AG04449 (cell line): ENCODE measurements at regions not wholly inside any gene's neighbourhood (a gene's known extent, or its start where the extent isn't known, plus 50 kb on each side); places are given as distances from the start of the nearest gene placed in this dataset.

ENCODE experiments used
- CTCF ChIA-PET: fragments of 350-600 bp; formaldehyde crosslinking; extraction: SDS; loops from one replicate; lab custom pipeline; 2021; ENCODE audit warnings: antibody characterized with exemption; lab: Yijun Ruan, JAX
- POLR2A ChIA-PET: fragments of 400-600, 350-600 bp; formaldehyde crosslinking; extraction: SDS; loops from one replicate; lab custom pipeline; 2020; ENCODE audit warnings: antibody characterized with exemption, inconsistent platforms; lab: Yijun Ruan, JAX
- DNase-seq: peaks from one replicate; pipeline ENCODE4 v3.0.0-alpha.2; 2010; ENCODE audit warnings: low read depth, low spot score
- H3K4me3 ChIP-seq: 2 replicates; pipeline ENCODE4 v1.5.1; 2011; ENCODE audit warnings: low read depth, mild to moderate bottlenecking, control low read depth, low read length
- CTCF ChIP-seq: IDR thresholded peaks from one replicate; pipeline ENCODE4 v1.5.1; 2011; ENCODE audit warnings: mild to moderate bottlenecking, moderate library complexity, low read length, control low read depth, inconsistent platforms; ENCODE audit not compliant: insufficient read depth; ENCODE audit errors: missing control alignments

- DNase-seq: no peak
- H3K4me3 ChIP-seq: no peak overlapping the region
- no peak for TF ChIP-seq CTCF
- POLR2A ChIA-PET: no interaction called here
- CTCF ChIA-PET: no interaction called here
Observed at GRCh38 chr4:187184508-187184907, 460.9 kb upstream of the FAT1 start.

- no peak for DNase-seq
- TF ChIP-seq CTCF: no peak
- POLR2A ChIA-PET: no interaction called here
- CTCF ChIA-PET: no interaction called here
- H3K4me3 ChIP-seq: no peak overlapping the region
Observed at GRCh38 chr4:187188118-187188517, 464.5 kb upstream of the FAT1 start.

GRCh38 chr4:187188741-187189140, 465.1 kb upstream of the FAT1 start:
- no peak for TF ChIP-seq CTCF
- DNase-seq: no peak
- H3K4me3 ChIP-seq: no peak overlapping the region
- ChIA-PET POLR2A (no interaction called here), CTCF (no interaction called here)

GRCh38 chr4:187190390-187190789, 466.7 kb upstream of the FAT1 start:
- DNase-seq: no peak
- no peak overlapping the region for H3K4me3 ChIP-seq
- TF ChIP-seq CTCF: no peak
- CTCF ChIA-PET: interaction anchor here (1.6 kb wide), 1 partner anchor 14 kb away, joined by 4 read pairs; no protein-coding TSS in a partner anchor
- POLR2A ChIA-PET: no interaction called here

GRCh38 chr4:187191676-187192075, 468.0 kb upstream of the FAT1 start:
- no peak overlapping the region for H3K4me3 ChIP-seq
- ChIA-PET CTCF (interaction anchor here (1.6 kb wide), 1 partner anchor 13 kb away, joined by 4 read pairs; no protein-coding TSS in a partner anchor), POLR2A (no interaction called here)
- no peak for DNase-seq
- no peak for TF ChIP-seq CTCF

GRCh38 chr4:187192266-187192665, 468.6 kb upstream of the FAT1 start:
- no peak for TF ChIP-seq CTCF
- H3K4me3 ChIP-seq: no peak overlapping the region
- POLR2A ChIA-PET: no interaction called here
- CTCF ChIA-PET: interaction anchor here (1.6 kb wide), 1 partner anchor 13 kb away, joined by 4 read pairs; no protein-coding TSS in a partner anchor
- DNase-seq: no peak
